ENCODE measurements at regions not wholly inside any gene's neighbourhood (a gene's known extent, or its start where the extent isn't known, plus 50 kb on each side); places are given as distances from the start of the nearest gene placed in this dataset.

- no peak for DNase-seq (ENCODE audit: low read depth)
Measured at GRCh38 chr2:18380321-18380720, 180.1 kb downstream of the RDH14 start.

- no peak for DNase-seq (ENCODE audit: low read depth)
Measured at GRCh38 chr2:18379870-18380269, 180.6 kb downstream of the RDH14 start.

GRCh38 chr2:18378020-18378653, 182.3 kb downstream of the RDH14 start:
- peak; percentile 46 for DNase-seq (ENCODE audit: low read depth)

- DNase-seq (ENCODE audit: low read depth): peak; percentile 22
Measured at GRCh38 chr2:18376936-18377335, 183.5 kb downstream of the RDH14 start.

- DNase-seq (ENCODE audit: low read depth): no peak
Measured at GRCh38 chr2:18373664-18374063, 186.8 kb downstream of the RDH14 start.

GRCh38 chr2:18373081-18373480, 187.4 kb downstream of the RDH14 start:
- no peak for DNase-seq (ENCODE audit: low read depth)

- DNase-seq (ENCODE audit: low read depth): no peak
Measured at GRCh38 chr2:18372641-18373040, 187.8 kb downstream of the RDH14 start.

- DNase-seq (ENCODE audit: low read depth): no peak
Measured at GRCh38 chr2:18369760-18370159, 190.7 kb downstream of the RDH14 start.

- peak; percentile 65 for DNase-seq (ENCODE audit: low read depth)
Measured at GRCh38 chr2:18368008-18368407, 192.4 kb downstream of the RDH14 start.

- DNase-seq (ENCODE audit: low read depth): no peak
Measured at GRCh38 chr2:18365342-18365741, 195.1 kb downstream of the RDH14 start.

GRCh38 chr2:18363348-18363747, 197.1 kb downstream of the RDH14 start:
- no peak for DNase-seq (ENCODE audit: low read depth)

GRCh38 chr2:18362696-18363095, 197.8 kb downstream of the RDH14 start:
- peak; percentile 61 for DNase-seq (ENCODE audit: low read depth)

GRCh38 chr2:18357537-18357936, 202.9 kb downstream of the RDH14 start:
- DNase-seq (ENCODE audit: low read depth): no peak

GRCh38 chr2:18356676-18357075, 203.8 kb downstream of the RDH14 start:
- DNase-seq (ENCODE audit: low read depth): peak; percentile 52

- DNase-seq (ENCODE audit: low read depth): no peak
Measured at GRCh38 chr2:18349421-18349820, 211.0 kb downstream of the RDH14 start.

- DNase-seq (ENCODE audit: low read depth): no peak
Measured at GRCh38 chr2:18346874-18347273, 213.6 kb downstream of the RDH14 start.

GRCh38 chr2:18346344-18346743, 214.1 kb downstream of the RDH14 start:
- DNase-seq (ENCODE audit: low read depth): no peak

- peak; percentile 41 for DNase-seq (ENCODE audit: low read depth)
Measured at GRCh38 chr2:18345848-18346247, 214.6 kb downstream of the RDH14 start.

- no peak for DNase-seq (ENCODE audit: low read depth)
Measured at GRCh38 chr2:18342901-18343300, 217.6 kb downstream of the RDH14 start.

- peak; percentile 25 for DNase-seq (ENCODE audit: low read depth)
Measured at GRCh38 chr2:18339326-18339725, 221.1 kb downstream of the RDH14 start.

- DNase-seq (ENCODE audit: low read depth): no peak
Measured at GRCh38 chr2:18336975-18337374, 223.5 kb downstream of the RDH14 start.

- no peak for DNase-seq (ENCODE audit: low read depth)
Measured at GRCh38 chr2:18332477-18332876, 228.0 kb downstream of the RDH14 start.

- no peak for DNase-seq (ENCODE audit: low read depth)
Measured at GRCh38 chr2:18325118-18325517, 235.3 kb downstream of the RDH14 start.

- DNase-seq (ENCODE audit: low read depth): no peak
Measured at GRCh38 chr2:18319987-18320386, 240.5 kb downstream of the RDH14 start.
